ENCODE measurements at regions not wholly inside any gene's neighbourhood (a gene's known extent, or its start where the extent isn't known, plus 50 kb on each side); places are given as distances from the start of the nearest gene placed in this dataset.

DNA sequence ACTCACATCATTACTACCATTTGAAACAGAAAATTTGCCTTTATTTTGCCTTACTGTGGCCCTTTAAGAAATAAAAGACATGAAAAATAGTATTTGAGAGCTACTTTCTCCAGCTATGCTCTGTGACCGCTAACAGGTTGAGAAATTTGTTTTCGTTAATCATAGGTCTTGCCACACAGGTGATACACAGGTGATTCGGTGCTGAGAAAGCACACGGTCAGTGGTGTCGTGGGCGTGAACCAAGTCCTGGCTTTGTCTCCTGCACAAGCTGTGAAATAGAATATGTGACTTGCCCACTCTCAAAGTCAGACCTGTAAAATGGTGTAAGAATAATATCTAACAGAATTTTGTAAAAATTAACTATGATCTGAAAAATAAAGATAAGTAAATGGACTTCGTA lies 155.3 kb upstream of the SLC39A10 start:
- Histone ChIP-seq H3K27me3 (no peaks in the 10 kb centered on the region), H3K4me1 (no peaks in the 10 kb centered on the region), H3K36me3 (no peaks in the 10 kb centered on the region), H3K9me3 (no peaks in the 10 kb centered on the region), H3K4me3 (no peak overlapping the region), H3K27ac (no peak overlapping the region)
- DNase-seq = no peak
- ATAC-seq = no peak
- intact Hi-C loops (cut with DNase I) = no loop called here
- TF ChIP-seq CTCF (IDR thresholded peaks at IDR 0.05) = no peak

DNA sequence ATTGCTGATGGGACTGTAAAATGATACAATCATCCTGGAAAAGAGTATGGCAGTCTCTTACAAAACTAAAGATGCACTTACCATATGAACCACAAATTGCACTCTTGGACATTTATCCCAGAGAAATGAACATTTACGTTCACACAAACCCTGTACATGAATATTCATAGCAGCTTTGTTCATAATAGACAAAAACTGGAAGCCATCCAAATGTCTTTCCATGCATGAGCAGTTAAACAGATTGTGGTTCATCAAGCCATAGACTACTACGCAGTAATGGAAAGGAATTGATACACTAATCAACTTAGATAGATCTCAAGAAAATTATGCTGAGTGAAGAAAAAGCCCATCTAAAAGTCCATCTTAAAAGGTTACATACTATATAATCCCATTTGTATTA lies 156.1 kb upstream of the SLC39A10 start:
- no peak for TF ChIP-seq CTCF (IDR thresholded peaks at IDR 0.05)
- no peak overlapping the region for H3K27ac ChIP-seq
- no peak for DNase-seq
- H3K4me3 ChIP-seq = no peak overlapping the region
- no peak for ATAC-seq
- H3K9me3 ChIP-seq = no peaks in the 10 kb centered on the region
- H3K4me1 ChIP-seq = no peaks in the 10 kb centered on the region
- intact Hi-C loops (cut with DNase I) = no loop called here
- H3K36me3 ChIP-seq = no peaks in the 10 kb centered on the region
- H3K27me3 ChIP-seq = no peaks in the 10 kb centered on the region

DNA sequence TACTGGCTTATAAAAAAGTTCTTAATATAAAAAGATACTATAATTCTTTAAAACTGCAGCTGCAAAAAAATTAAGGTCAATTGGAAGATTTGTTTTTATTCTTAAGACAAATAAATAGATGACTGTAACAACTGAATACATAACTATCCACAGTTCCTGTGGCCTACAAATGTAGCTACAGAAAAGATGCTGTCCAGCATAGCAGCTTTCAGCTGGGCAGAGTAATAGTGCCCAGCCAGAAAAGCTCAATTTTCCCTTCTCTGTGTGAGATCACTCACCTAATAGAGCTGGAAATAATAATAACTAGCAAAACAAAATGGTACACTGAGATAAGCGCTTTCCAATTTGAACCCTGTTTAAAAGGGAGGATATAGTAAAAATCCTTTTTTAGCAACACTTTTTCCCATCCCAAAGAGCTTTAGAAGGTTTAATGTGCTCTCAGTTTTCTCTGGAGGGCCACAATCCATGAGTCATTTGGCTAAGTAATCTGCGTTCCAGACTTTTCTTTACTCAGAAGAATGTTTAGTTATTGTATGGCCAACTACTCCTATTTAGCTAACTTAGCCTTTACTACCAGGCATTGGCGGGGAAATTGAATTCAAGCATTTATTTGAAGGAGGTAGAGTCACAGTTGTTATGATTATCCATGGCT lies 158.1 kb upstream of the SLC39A10 start:
- ATAC-seq (no peak), DNase-seq (no peak)
- no peak for TF ChIP-seq CTCF (IDR thresholded peaks at IDR 0.05)
- Histone ChIP-seq H3K9me3 (no peaks in the 10 kb centered on the region), H3K4me3 (no peak overlapping the region), H3K27me3 (no peaks in the 10 kb centered on the region), H3K27ac (no peak overlapping the region), H3K4me1 (no peaks in the 10 kb centered on the region), H3K36me3 (no peaks in the 10 kb centered on the region)
- intact Hi-C loops (cut with DNase I) = loop anchor here in 1 of 2 donors (10.0 kb wide), 1 partner anchor 156 kb away; the partner anchor contains the start of gene SLC39A10

DNA sequence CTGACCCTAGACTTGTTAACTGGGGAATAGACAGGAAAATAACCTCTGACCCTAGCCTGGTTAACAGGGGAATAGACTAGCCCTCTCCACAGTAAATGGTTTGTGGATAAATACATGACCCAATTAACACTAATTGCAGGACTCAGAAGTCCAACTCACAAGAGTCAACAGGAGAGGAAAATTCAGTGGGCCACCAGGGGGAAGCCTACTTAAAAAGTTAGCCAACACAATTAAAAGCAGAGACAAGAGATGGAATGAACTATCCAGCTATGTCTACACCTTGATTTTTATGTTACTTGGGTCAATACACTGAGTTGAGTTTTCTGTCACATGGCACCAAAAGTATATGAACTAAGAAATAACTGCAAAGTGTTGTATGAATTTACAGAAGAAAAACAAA lies 158.8 kb upstream of the SLC39A10 start:
- peak; percentile 29 for TF ChIP-seq CTCF (IDR thresholded peaks at IDR 0.05)
- no peaks in the 10 kb centered on the region for H3K27me3 ChIP-seq
- intact Hi-C loops (cut with DNase I) = loop anchor here in 1 of 2 donors (10.0 kb wide), 1 partner anchor 157 kb away; the partner anchor contains the start of gene SLC39A10
- ATAC-seq (no peak), DNase-seq (peak in 3 of 4 donors; percentile 14 to 40 (median 14))
- H3K36me3 ChIP-seq = no peaks in the 10 kb centered on the region
- H3K9me3 ChIP-seq = no peaks in the 10 kb centered on the region
- H3K27ac ChIP-seq = no peak overlapping the region
- no peaks in the 10 kb centered on the region for H3K4me1 ChIP-seq
- no peak overlapping the region for H3K4me3 ChIP-seq

GRCh38 chr2:195496991-195497390 lies 160.0 kb upstream of the SLC39A10 start:
- TF ChIP-seq CTCF (IDR thresholded peaks at IDR 0.05) = no peak
- H3K27me3 ChIP-seq = no peaks in the 10 kb centered on the region
- H3K36me3 ChIP-seq = no peaks in the 10 kb centered on the region
- H3K9me3 ChIP-seq = no peaks in the 10 kb centered on the region
- H3K27ac ChIP-seq = no peak overlapping the region
- no peaks in the 10 kb centered on the region for H3K4me1 ChIP-seq
- intact Hi-C loops (cut with DNase I) = loop anchor here in 1 of 2 donors (10.0 kb wide), 1 partner anchor 158 kb away; the partner anchor contains the start of gene SLC39A10
- ATAC-seq (no peak), DNase-seq (no peak)
- no peak overlapping the region for H3K4me3 ChIP-seq

Measured in left lung (tissue), 4 donors.